ENCODE measurements at regions not wholly inside any gene's neighbourhood (a gene's known extent, or its start where the extent isn't known, plus 50 kb on each side); places are given as distances from the start of the nearest gene placed in this dataset.

DNA sequence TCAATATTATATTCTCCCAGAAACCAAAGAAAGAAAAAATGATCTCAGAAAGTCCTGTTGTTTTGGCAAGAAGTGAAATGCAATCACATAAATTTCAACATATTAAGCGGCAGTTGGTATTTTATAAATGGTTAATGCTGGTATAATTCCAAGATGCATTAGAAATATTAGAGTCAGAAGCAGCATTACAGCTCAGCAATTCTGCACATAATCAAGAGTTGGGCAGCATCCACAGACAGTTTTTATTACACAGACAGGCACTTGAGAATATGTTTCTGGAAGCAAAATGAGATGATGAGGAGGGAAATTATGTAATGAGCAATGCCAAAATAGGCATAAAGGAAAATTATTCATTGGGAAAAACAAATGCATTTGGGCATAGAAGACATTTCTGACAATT lies 148.1 kb downstream of the KCNJ2 start:
- no peak for TF ChIP-seq POLR2A (IDR thresholded peaks at IDR 0.05)
- TF ChIP-seq, protein P1, sequence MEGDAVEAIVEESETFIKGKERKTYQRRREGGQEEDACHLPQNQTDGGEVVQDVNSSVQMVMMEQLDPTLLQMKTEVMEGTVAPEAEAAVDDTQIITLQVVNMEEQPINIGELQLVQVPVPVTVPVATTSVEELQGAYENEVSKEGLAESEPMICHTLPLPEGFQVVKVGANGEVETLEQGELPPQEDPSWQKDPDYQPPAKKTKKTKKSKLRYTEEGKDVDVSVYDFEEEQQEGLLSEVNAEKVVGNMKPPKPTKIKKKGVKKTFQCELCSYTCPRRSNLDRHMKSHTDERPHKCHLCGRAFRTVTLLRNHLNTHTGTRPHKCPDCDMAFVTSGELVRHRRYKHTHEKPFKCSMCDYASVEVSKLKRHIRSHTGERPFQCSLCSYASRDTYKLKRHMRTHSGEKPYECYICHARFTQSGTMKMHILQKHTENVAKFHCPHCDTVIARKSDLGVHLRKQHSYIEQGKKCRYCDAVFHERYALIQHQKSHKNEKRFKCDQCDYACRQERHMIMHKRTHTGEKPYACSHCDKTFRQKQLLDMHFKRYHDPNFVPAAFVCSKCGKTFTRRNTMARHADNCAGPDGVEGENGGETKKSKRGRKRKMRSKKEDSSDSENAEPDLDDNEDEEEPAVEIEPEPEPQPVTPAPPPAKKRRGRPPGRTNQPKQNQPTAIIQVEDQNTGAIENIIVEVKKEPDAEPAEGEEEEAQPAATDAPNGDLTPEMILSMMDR (IDR thresholded peaks at IDR 0.05): no peak
